Esophagus squamous epithelium (tissue), 5 donors: ENCODE measurements at regions not wholly inside any gene's neighbourhood (a gene's known extent, or its start where the extent isn't known, plus 50 kb on each side); places are given as distances from the start of the nearest gene placed in this dataset.

Source experiments
- DNase-seq: peaks from one replicate; lab custom pipeline; 2025; lab: John Stamatoyannopoulos, UW
- H3K27ac ChIP-seq, 4 donors: fragments of 200-600 bp; sonication (generic); one replicate each; pipeline ENCODE4 v1.5.1; 2016 to 2019; ENCODE audit warnings: mild to moderate bottlenecking in 1 of 4
- H3K27me3 ChIP-seq, 4 donors: fragments of 200-600 bp; sonication (generic); 1 replicate in 3 of 4; 2 replicates in 1 of 4; pipeline versions ENCODE4 v1.5.1 to v1.6.0; 2017 to 2021; ENCODE audit warnings: antibody characterized with exemption in 1 of 4
- H3K36me3 ChIP-seq, 3 donors: fragments of 200-600 bp; sonication (generic); one replicate each; pipeline ENCODE4 v1.5.1; 2016 to 2019
- H3K4me1 ChIP-seq, 3 donors: fragments of 200-600 bp; sonication (generic); one replicate each; pipeline ENCODE4 v1.5.1; 2017 to 2019
- H3K4me3 ChIP-seq, 4 donors: fragments of 200-600 bp; sonication (generic); 1 replicate in 3 of 4; 2 replicates in 1 of 4; pipeline ENCODE4 v1.5.1; 2016 to 2019; ENCODE audit warnings: mild to moderate bottlenecking in 2 of 4, moderate library complexity in 1 of 4
- H3K9me3 ChIP-seq, 3 donors: fragments of 200-600 bp; sonication (generic); one replicate each; pipeline ENCODE4 v1.5.1; 2016 to 2019
- POLR2A ChIP-seq, 4 donors: fragments of 450-650 bp; IDR thresholded peaks; one replicate each; pipeline ENCODE4 v1.6.1; 2017; ENCODE audit warnings: antibody characterized with exemption in 4 of 4, mild to moderate bottlenecking in 4 of 4, moderate library complexity in 3 of 4
- WGBS, 2 donors: methylation state at CpG; one replicate each; pipeline ENCODE4 v1.1.5; 2018; 5-methylcytosine and 5-hydroxymethylcytosine counted together
- intact Hi-C: fragments of 100-400 bp; cut with DNase I; formaldehyde crosslinking; loops from one replicate; pipeline ENCODE4 v1.15.0; 2022
- TF ChIP-seq, protein P1 (sequence below), 6 experiments: fragments of 450-650 bp in 4 of 6; fragments of 200-600 bp in 2 of 6; sonication (generic) in 2 of 6; IDR thresholded peaks; one replicate each; pipeline ENCODE4 v1.5.1; 2016 to 2019; ENCODE audit warnings: antibody characterized with exemption in 6 of 6, mild to moderate bottlenecking in 4 of 6, moderate library complexity in 4 of 6
- donor health status: DM: yes; HTN: yes; CAD: no.

DNA sequence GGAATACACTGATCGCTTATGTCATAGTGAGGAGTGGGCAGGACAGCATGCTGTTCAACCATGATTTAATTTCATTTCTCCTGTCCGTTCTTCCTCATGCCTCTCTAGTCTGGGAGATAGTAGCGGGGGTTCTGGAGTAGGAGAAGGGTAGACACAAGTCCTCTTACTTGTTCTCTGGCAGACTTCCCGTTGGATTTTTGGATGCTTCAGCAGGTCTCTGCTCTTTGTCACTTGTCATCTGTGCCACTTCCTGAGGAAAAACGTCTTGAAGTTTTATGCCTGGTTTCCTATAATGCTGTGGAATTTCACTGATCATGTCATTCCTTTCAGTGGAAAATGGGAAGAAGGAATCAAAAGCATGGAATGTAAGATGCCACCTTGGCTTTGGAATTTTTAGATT is 154.7 kb downstream of the GATB start:
- 66 to 70% methylated on average over 5 of the region's 5 CpGs for WGBS, 2 donors
- H3K4me3 ChIP-seq, result no peak overlapping the region

DNA sequence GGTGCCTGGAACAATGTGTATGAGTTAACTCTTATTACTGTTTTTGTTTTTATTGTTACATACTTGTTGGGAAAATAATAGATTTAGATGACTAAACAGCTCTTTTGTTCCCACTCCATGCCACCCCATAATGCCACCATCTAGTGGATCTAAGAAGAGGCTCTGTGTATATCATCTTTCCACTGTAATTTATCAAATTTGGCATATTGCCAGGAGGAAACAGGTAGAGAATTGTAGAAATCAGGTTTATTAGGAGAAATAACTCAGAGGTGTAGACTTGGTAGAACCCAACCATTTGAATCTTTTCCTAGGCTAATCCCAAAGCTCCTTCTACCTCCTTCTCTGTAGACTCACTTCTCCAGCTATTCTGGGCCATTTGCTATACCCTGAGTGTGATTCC is 150.6 kb downstream of the GATB start:
- Histone ChIP-seq H3K4me1 (no peaks in the 10 kb centered on the region), H3K27ac (no peak overlapping the region), H3K4me3 (no peak overlapping the region), H3K27me3 (no peaks in the 10 kb centered on the region), H3K36me3 (no peaks in the 10 kb centered on the region), H3K9me3 (no peaks in the 10 kb centered on the region)
- intact Hi-C loops, result no loop called here
- DNase-seq, result no peak
- TF ChIP-seq POLR2A (IDR thresholded peaks at IDR 0.05), result no peak
- TF ChIP-seq, protein P1, sequence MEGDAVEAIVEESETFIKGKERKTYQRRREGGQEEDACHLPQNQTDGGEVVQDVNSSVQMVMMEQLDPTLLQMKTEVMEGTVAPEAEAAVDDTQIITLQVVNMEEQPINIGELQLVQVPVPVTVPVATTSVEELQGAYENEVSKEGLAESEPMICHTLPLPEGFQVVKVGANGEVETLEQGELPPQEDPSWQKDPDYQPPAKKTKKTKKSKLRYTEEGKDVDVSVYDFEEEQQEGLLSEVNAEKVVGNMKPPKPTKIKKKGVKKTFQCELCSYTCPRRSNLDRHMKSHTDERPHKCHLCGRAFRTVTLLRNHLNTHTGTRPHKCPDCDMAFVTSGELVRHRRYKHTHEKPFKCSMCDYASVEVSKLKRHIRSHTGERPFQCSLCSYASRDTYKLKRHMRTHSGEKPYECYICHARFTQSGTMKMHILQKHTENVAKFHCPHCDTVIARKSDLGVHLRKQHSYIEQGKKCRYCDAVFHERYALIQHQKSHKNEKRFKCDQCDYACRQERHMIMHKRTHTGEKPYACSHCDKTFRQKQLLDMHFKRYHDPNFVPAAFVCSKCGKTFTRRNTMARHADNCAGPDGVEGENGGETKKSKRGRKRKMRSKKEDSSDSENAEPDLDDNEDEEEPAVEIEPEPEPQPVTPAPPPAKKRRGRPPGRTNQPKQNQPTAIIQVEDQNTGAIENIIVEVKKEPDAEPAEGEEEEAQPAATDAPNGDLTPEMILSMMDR (IDR thresholded peaks at IDR 0.05), result no peak

More for the DNA sequence above, 154.7 kb downstream of the GATB start:
- DNase-seq, result no peak
- intact Hi-C loops, result no loop called here
- H3K9me3 ChIP-seq, result no peaks in the 10 kb centered on the region
- no peak for TF ChIP-seq POLR2A (IDR thresholded peaks at IDR 0.05)
- H3K27ac ChIP-seq, result no peak overlapping the region
- no peaks in the 10 kb centered on the region for H3K4me1 ChIP-seq
- H3K27me3 ChIP-seq, result no peaks in the 10 kb centered on the region
- peaks cover 0 to 6% (median 0%) of the 10 kb centered on the region in 3 donors for H3K36me3 ChIP-seq

DNA sequence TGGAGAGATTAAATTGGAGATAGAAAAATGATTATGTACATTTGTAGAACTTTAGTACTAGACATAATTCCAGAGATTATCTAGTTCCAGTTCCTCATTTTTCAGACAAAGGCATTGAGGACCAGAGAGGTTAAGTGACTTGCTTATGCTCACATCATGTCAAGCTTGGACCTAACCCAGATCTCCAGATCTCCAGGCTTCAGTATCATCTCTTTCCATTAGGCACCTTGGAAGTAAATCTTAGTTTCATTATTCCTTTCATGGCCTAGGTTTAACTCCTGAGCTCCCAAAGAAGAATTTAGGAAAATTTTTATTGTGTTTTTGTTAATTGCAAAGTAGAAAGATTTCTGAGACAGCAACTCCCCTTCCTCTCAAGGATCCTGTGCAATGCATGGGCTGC is 148.8 kb downstream of the GATB start:
- no peak overlapping the region for H3K4me3 ChIP-seq
- no peak for DNase-seq
- H3K27me3 ChIP-seq, result no peaks in the 10 kb centered on the region
- intact Hi-C loops, result no loop called here
- H3K36me3 ChIP-seq, result no peaks in the 10 kb centered on the region
- no peaks in the 10 kb centered on the region for H3K4me1 ChIP-seq
- no peaks in the 10 kb centered on the region for H3K9me3 ChIP-seq
- TF ChIP-seq, protein P1 (IDR thresholded peaks at IDR 0.05), result no peak
- TF ChIP-seq POLR2A (IDR thresholded peaks at IDR 0.05), result no peak
- H3K27ac ChIP-seq, result no peak overlapping the region

DNA sequence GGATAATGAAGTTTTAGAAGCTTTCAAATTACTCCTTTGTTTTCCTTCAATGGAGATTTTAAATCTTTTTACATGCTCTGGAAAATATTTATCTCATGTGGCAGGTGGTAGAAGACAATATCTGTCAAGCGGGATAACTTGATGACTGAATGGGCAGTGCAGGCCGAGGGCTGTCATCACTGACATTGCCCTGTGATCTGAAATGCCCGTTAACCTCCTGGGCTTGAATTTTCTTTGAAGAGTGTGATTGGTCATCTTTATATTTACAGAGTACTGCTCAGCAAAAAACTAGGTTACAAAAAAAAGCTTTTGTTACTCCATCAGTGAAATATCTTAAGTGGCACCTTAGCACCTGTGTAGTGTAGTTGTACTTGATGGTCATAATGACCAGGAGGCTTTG is 147.5 kb downstream of the GATB start:
- 86 to 94% methylated on average over 3 of the region's 3 CpGs for WGBS, 2 donors

DNA sequence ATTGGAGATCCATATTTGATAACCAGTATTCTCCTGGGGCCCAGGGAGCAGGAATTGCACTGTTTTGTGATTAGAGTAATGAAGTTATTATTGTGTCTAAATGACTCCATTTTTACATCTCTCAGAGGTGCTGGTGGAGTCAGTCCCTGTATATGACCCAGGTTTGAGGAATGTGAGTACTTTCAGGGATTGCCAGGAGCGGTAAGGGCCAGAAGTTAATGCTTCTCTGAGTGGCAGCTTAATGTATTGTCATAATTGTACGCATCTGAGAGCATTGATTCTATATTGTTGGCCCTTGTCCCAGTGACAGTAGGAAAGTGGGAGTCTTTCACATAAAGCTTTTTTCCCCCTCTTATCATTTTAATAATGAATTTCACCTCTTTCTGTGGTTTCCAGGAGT is 146.2 kb downstream of the GATB start:
- TF ChIP-seq POLR2A (IDR thresholded peaks at IDR 0.05), result no peak

More for the DNA sequence above, 147.5 kb downstream of the GATB start:
- intact Hi-C loops, result no loop called here
- Histone ChIP-seq H3K4me3 (no peak overlapping the region), H3K4me1 (no peaks in the 10 kb centered on the region), H3K27ac (no peak overlapping the region), H3K9me3 (no peaks in the 10 kb centered on the region), H3K36me3 (no peaks in the 10 kb centered on the region), H3K27me3 (no peaks in the 10 kb centered on the region)
- DNase-seq, result no peak
- no peak for TF ChIP-seq POLR2A (IDR thresholded peaks at IDR 0.05)
- TF ChIP-seq, protein P1 (IDR thresholded peaks at IDR 0.05), result no peak

DNA sequence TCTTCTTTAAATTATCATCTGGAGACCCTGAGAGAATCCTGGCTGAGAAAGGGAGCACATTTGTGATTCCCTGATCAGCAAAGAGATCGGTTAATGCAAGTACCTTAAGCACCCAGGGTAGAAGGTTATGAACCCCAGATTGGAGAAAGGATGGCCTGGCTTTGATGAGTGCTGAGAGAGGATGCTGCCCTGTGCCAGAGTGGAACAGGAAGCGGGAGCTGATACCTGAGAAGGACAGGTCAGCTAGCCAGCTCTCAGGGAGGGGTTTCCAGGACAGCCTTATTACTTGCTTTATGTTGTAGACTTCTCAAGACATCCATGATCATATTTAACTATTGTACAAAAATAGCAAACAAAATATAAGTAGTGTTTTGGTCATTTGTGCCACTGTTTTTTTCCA is 141.9 kb downstream of the GATB start:
- H3K9me3 ChIP-seq, result no peaks in the 10 kb centered on the region
- H3K4me1 ChIP-seq, result no peaks in the 10 kb centered on the region
- no peak for DNase-seq
- TF ChIP-seq, protein P1 (IDR thresholded peaks at IDR 0.05), result no peak
- TF ChIP-seq POLR2A (IDR thresholded peaks at IDR 0.05), result no peak
- 88 to 95% methylated on average over 2 of the region's 2 CpGs for WGBS, 2 donors
- H3K36me3 ChIP-seq, result no peaks in the 10 kb centered on the region
- H3K27ac ChIP-seq, result no peak overlapping the region
- no peaks in the 10 kb centered on the region for H3K27me3 ChIP-seq
- no peak overlapping the region for H3K4me3 ChIP-seq
- intact Hi-C loops, result no loop called here

More for the DNA sequence above, 146.2 kb downstream of the GATB start:
- Histone ChIP-seq H3K4me1 (no peaks in the 10 kb centered on the region), H3K36me3 (no peaks in the 10 kb centered on the region), H3K4me3 (no peak overlapping the region), H3K9me3 (no peaks in the 10 kb centered on the region), H3K27ac (no peak overlapping the region), H3K27me3 (no peaks in the 10 kb centered on the region)
- intact Hi-C loops, result no loop called here
- WGBS, 2 donors, result 80 to 93% methylated on average over 2 of the region's 2 CpGs
- no peak for DNase-seq
